Psoas muscle (tissue), 7 donors: ENCODE measurements at regions not wholly inside any gene's neighbourhood (a gene's known extent, or its start where the extent isn't known, plus 50 kb on each side); places are given as distances from the start of the nearest gene placed in this dataset.

Experiments used
- ATAC-seq, 4 donors: fragments of 200-7000 bp; cut with Tn5 transposase; one replicate each; pipeline ENCODE4 v1.9.1; 2020; ENCODE audit warnings: moderate library complexity in 3 of 4, mild to moderate bottlenecking in 2 of 4
- DNase-seq, 2 donors: peaks; one replicate each; pipeline ENCODE4 v3.0.0-alpha.2; 2020
- H3K27ac ChIP-seq: fragments of 200-600 bp; one replicate; pipeline ENCODE4 v1.8.0; 2022
- H3K27me3 ChIP-seq, 3 donors: fragments of 200-600 bp in 1 of 3; one replicate each; pipeline versions ENCODE4 v1.6.1 to v1.8.0; 2013 to 2022; ENCODE audit warnings: low read length in 2 of 3, mild to moderate bottlenecking in 2 of 3, moderate library complexity in 1 of 3; ENCODE audit not compliant: insufficient read depth in 3 of 3
- H3K36me3 ChIP-seq, 2 donors: fragments of 200-600 bp in 1 of 2; one replicate each; pipeline versions ENCODE4 v1.6.1 to v1.8.0; 2013 to 2022; ENCODE audit warnings: low read depth in 1 of 2, mild to moderate bottlenecking in 1 of 2, moderate library complexity in 1 of 2; ENCODE audit not compliant: insufficient read depth in 1 of 2
- H3K4me1 ChIP-seq: fragments of 200-600 bp; one replicate; pipeline ENCODE4 v1.8.0; 2022
- H3K4me3 ChIP-seq: fragments of 200-600 bp; one replicate; pipeline ENCODE4 v1.8.0; 2022; ENCODE audit warnings: mild to moderate bottlenecking
- H3K9me3 ChIP-seq: fragments of 200-600 bp; one replicate; pipeline ENCODE4 v1.8.0; 2022
- WGBS, 3 donors: extraction: QIAGEN DNeasy Blood & Tissue Kit; methylation state at CpG; one replicate each; pipeline versions ENCODE4 v1.1.6 to v1.1.7; 2013; 5-methylcytosine and 5-hydroxymethylcytosine counted together
- intact Hi-C, 2 donors: fragments of 100-400 bp; cut with DNase I; formaldehyde crosslinking; loops; one replicate each; pipeline versions ENCODE4 v1.11.0 to v1.14.2; 2022
- TF ChIP-seq, protein P1 (sequence below): fragments of 200-600 bp; IDR thresholded peaks from one replicate; pipeline ENCODE4 v1.8.0; 2022; ENCODE audit warnings: antibody characterized with exemption
- donor health status: healthy with polysubstance abuse.
- donor health status: DM: no; HTN: no; CAD: no; lungs with moderate emphysema.
- donor health status: Bipolar disorder and iron deficiency.
- donor health status: healthy.
- donor health status: DM: yes; HTN: yes; CAD: no.
- donor health status: DM: no; HTN: no; CAD: no.
- donor health status: DM: yes; HTN: yes; CAD: no.

DNA sequence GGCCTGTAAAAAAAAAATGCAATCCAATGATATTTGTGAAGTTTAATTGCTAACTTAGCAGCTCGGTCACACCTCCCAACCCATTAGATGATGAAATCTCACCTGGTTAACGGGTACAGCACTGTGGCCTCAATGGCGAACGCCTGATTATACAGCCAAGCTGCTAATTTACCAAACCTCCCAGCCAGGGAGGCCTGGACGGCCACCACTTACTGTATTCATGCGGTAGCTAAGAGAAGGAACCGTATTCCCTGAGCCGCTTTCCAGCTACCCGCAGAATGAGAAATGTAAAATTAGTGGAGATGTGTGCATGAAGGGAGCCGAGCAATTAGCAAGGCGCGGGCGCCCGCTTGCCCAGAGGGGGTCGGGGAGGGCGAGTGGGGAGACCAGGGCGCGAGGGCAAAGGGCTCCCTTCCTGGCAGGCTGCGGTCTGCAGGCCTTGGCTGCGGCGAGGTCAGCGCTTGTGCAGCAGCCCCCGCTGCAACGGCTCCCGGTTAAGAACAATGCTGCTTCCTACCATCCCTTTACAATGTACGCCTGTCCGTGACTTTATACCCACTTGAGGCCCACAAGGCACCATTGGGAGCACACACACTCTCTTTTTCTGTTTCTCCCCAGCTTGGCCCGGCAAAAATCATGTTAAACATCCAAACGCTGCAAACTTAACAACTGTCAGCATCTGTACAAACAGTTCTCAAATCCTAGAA is 70.4 kb upstream of the TBCA start:
- H3K27ac ChIP-seq = no peak overlapping the region
- ATAC-seq = no peak
- peaks cover 0 to 16% (median 0%) of the 10 kb centered on the region in 3 donors for H3K27me3 ChIP-seq
- intact Hi-C loops = no loop called here
- no peak overlapping the region for H3K4me3 ChIP-seq
- TF ChIP-seq, protein P1, sequence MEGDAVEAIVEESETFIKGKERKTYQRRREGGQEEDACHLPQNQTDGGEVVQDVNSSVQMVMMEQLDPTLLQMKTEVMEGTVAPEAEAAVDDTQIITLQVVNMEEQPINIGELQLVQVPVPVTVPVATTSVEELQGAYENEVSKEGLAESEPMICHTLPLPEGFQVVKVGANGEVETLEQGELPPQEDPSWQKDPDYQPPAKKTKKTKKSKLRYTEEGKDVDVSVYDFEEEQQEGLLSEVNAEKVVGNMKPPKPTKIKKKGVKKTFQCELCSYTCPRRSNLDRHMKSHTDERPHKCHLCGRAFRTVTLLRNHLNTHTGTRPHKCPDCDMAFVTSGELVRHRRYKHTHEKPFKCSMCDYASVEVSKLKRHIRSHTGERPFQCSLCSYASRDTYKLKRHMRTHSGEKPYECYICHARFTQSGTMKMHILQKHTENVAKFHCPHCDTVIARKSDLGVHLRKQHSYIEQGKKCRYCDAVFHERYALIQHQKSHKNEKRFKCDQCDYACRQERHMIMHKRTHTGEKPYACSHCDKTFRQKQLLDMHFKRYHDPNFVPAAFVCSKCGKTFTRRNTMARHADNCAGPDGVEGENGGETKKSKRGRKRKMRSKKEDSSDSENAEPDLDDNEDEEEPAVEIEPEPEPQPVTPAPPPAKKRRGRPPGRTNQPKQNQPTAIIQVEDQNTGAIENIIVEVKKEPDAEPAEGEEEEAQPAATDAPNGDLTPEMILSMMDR = no peak
- no peaks in the 10 kb centered on the region for H3K9me3 ChIP-seq
- no peaks in the 10 kb centered on the region for H3K36me3 ChIP-seq
- DNase-seq = no peak
- 75 to 88% (median 79%) methylated on average over 24 to 29 of the region's 29 CpGs for WGBS, 3 donors
- H3K4me1 ChIP-seq = no peaks in the 10 kb centered on the region

DNA sequence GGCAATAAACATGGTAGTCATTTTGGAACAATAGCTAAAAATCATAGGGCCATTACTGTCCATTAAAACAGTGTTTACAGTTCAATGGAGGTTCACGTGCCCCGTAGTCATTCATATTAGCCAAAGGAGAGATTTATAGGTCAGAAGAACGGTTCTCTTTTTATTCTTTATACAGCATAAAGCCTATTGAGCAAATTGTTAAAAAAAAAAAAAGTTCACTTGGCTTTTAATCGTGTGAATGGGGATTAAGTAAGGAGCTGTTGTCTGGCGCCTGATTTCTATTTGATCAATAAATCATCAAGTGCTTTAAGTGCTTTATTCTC is 69.1 kb upstream of the TBCA start:
- WGBS, 3 donors = 88 to 91% (median 88%) methylated on average over 5 of the region's 5 CpGs
- ATAC-seq = no peak

DNA sequence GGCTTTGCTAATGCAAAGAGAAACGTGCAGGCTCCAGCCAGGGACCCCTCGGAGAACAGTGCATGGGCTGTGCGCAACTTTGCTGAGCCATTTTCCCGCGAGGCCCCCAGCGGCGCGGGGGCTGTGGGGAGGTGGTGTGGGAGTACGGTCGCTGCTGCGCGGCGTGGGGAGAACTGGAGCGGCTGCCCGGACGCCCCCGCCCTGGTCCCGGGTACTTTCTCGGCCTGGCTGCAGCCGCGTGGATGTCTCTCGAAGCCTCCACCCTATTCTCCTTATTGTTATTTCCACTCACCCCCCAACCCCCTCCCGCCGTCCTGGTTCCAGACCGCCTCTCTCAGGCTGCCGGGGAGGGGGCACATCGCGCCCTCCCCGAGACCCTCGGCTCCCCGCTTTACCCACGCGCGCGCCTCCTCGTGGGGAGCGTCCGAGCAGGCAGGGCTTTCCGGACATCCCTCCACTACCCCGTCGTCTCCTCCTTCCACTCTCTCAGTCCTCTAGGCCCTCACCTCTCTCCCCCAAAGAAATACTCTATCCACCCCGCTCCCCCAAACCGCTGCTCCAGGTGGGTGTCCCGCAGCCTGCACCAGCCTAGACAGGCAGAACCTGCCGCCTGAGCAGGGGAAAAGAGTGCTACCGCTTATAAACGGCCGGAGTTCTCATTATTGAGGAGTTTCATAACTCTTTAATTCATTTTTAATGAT is 68.6 kb upstream of the TBCA start:
- intact Hi-C loops = no loop called here
- Histone ChIP-seq H3K27me3 (peaks cover 0 to 9% (median 0%) of the 10 kb centered on the region in 3 donors), H3K4me1 (no peaks in the 10 kb centered on the region), H3K9me3 (no peaks in the 10 kb centered on the region), H3K27ac (no peak overlapping the region), H3K4me3 (peak overlapping the region; percentile 54), H3K36me3 (no peaks in the 10 kb centered on the region)
- TF ChIP-seq, protein P1 = no peak
- ATAC-seq (peak in 1 of 4 donors; percentile 68), DNase-seq (peak in 1 of 2 donors; percentile 20)
- WGBS, 3 donors = 13 to 18% (median 14%) methylated on average over 45 to 48 of the region's 48 CpGs

More for the DNA sequence above, 69.1 kb upstream of the TBCA start:
- no peaks in the 10 kb centered on the region for H3K4me1 ChIP-seq
- no peak for DNase-seq
- intact Hi-C loops = no loop called here
- H3K27ac ChIP-seq = no peak overlapping the region
- no peaks in the 10 kb centered on the region for H3K9me3 ChIP-seq
- no peak overlapping the region for H3K4me3 ChIP-seq
- H3K36me3 ChIP-seq = no peaks in the 10 kb centered on the region
- TF ChIP-seq, protein P1 = no peak
- peaks cover 0 to 9% (median 0%) of the 10 kb centered on the region in 3 donors for H3K27me3 ChIP-seq

DNA sequence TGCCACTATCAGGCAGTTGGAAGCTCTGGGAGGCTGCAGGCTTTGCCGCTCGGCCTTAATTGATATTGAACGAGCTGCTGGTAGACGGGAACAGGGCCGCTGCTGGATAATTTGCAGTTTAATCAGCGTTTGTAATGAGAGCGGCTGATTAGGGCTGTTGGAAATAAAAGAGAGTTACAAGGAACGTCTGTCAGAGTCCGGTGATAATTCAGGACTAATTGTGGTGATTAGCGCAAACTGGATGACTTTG is 68.2 kb upstream of the TBCA start:
- no peak for DNase-seq
- TF ChIP-seq, protein P1 = no peak
- intact Hi-C loops = no loop called here
- 6 to 18% (median 16%) methylated on average over 10 of the region's 10 CpGs for WGBS, 3 donors
- peak overlapping the region; percentile 54 for H3K4me3 ChIP-seq
- ATAC-seq = peak in 2 of 4 donors; percentile 19 to 50
- no peak overlapping the region for H3K27ac ChIP-seq
- H3K9me3 ChIP-seq = no peaks in the 10 kb centered on the region
- no peaks in the 10 kb centered on the region for H3K36me3 ChIP-seq
- peaks cover 0 to 9% (median 0%) of the 10 kb centered on the region in 3 donors for H3K27me3 ChIP-seq
- no peaks in the 10 kb centered on the region for H3K4me1 ChIP-seq
